ENCODE measurements at regions not wholly inside any gene's neighbourhood (a gene's known extent, or its start where the extent isn't known, plus 50 kb on each side); places are given as distances from the start of the nearest gene placed in this dataset.

GRCh38 chr1:5511381-5512097 lies 480.7 kb downstream of the NPHP4 start:
- DNase-seq = no peak

GRCh38 chr1:5509664-5510452 lies 482.4 kb downstream of the NPHP4 start:
- DNase-seq = peak; percentile 61

GRCh38 chr1:5508669-5509330 lies 483.4 kb downstream of the NPHP4 start:
- DNase-seq = no peak

- DNase-seq = no peak
Measured at GRCh38 chr1:5507340-5507739, 484.9 kb downstream of the NPHP4 start.

- DNase-seq = no peak
Measured at GRCh38 chr1:5506634-5507033, 485.6 kb downstream of the NPHP4 start.

- DNase-seq = no peak
Measured at GRCh38 chr1:5505944-5506343, 486.3 kb downstream of the NPHP4 start.

- DNase-seq = no peak
Measured at GRCh38 chr1:5504364-5504740, 487.9 kb downstream of the NPHP4 start.

- DNase-seq = no peak
Measured at GRCh38 chr1:5503556-5504363, 488.5 kb downstream of the NPHP4 start.

- no peak for DNase-seq
Measured at GRCh38 chr1:5502311-5503194, 489.7 kb downstream of the NPHP4 start.

- DNase-seq = no peak
Measured at GRCh38 chr1:5501206-5501930, 490.9 kb downstream of the NPHP4 start.

GRCh38 chr1:5500541-5500940 lies 491.7 kb downstream of the NPHP4 start:
- DNase-seq = no peak

- no peak for DNase-seq
Measured at GRCh38 chr1:5497503-5497902, 494.7 kb downstream of the NPHP4 start.

- no peak for DNase-seq
Measured at GRCh38 chr1:5495596-5496410, 496.4 kb downstream of the NPHP4 start.

- no peak for DNase-seq
Measured at GRCh38 chr1:5494518-5494917, 497.7 kb downstream of the NPHP4 start.

- DNase-seq = no peak
Measured at GRCh38 chr1:5493851-5494311, 498.3 kb downstream of the NPHP4 start.

GRCh38 chr1:5493275-5493674 lies 498.9 kb downstream of the NPHP4 start:
- DNase-seq = no peak

- no peak for DNase-seq
Measured at GRCh38 chr1:5492846-5493245, 499.4 kb downstream of the NPHP4 start.

- DNase-seq = no peak
Measured at GRCh38 chr1:5491207-5491904, 500.9 kb downstream of the NPHP4 start.

GRCh38 chr1:5490635-5491034 lies 501.6 kb downstream of the NPHP4 start:
- DNase-seq = no peak

GRCh38 chr1:5488448-5488847 lies 503.8 kb downstream of the NPHP4 start:
- no peak for DNase-seq

All from OCI-M1 (cell line).